ENCODE measurements at regions not wholly inside any gene's neighbourhood (a gene's known extent, or its start where the extent isn't known, plus 50 kb on each side); places are given as distances from the start of the nearest gene placed in this dataset.

GRCh38 chr21:27515676-27516075 lies 548.8 kb upstream of the ADAMTS5 start:
- TF ChIP-seq POLR2A (IDR thresholded peaks at IDR 0.05; ENCODE audit: low read depth, low read length) = no peak
- no peak for TF ChIP-seq CTCF (IDR thresholded peaks at IDR 0.05; ENCODE audit: extremely low read depth in 1 of 2, insufficient read depth in 1 of 2, low read depth in 1 of 2, low read length in 2 of 2)
- no peak for TF ChIP-seq MAX (IDR thresholded peaks at IDR 0.05; ENCODE audit: insufficient read depth, insufficient read length)
- TF ChIP-seq GATA2 (IDR thresholded peaks at IDR 0.05; ENCODE audit: insufficient read depth, insufficient read length, low read depth, low read length) = no peak
- no peak for TF ChIP-seq EZH2 (IDR thresholded peaks at IDR 0.05; ENCODE audit: borderline replicate concordance, low read depth, low read length, severe bottlenecking)
- TF ChIP-seq POLR2AphosphoS5 (IDR thresholded peaks at IDR 0.05; ENCODE audit: insufficient read depth, low read depth, low read length) = no peak
